GM19043 (cell line): ENCODE measurements at regions not wholly inside any gene's neighbourhood (a gene's known extent, or its start where the extent isn't known, plus 50 kb on each side); places are given as distances from the start of the nearest gene placed in this dataset.

Experiments used
- ATAC-seq: cut with Tn5 transposase; IDR thresholded peaks from one replicate; pipeline ENCODE4 v1.9.1; 2021; ENCODE audit warnings: low read depth; ENCODE audit not compliant: unreplicated experiment

- ATAC-seq: no peak
Observed at GRCh38 chr1:177511036-177511435, 340.3 kb downstream of the BRINP2 start.

GRCh38 chr1:177505905-177506590 lies 335.3 kb downstream of the BRINP2 start:
- ATAC-seq: no peak

DNA sequence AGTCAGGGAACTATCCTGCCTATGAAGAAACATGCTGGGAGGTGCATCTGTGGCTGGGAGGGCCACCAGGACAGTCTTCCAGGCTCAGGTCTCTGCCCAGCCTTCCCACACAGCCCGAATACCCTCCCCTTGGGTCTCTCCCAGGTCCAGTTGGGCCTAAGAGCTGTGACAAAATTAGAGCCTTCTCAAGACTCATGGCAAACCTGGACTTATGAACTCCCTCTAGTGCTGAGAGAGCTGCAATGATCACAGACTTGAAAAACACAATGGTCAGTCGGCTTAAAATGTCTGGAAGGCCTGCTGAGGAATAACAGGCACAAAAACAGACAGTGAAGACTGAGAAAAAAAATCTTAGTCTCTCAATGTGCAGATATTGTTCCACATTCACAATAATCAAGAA lies 325.1 kb downstream of the BRINP2 start:
- ATAC-seq: no peak

GRCh38 chr1:177490786-177491185 lies 320.0 kb downstream of the BRINP2 start:
- no peak for ATAC-seq

- ATAC-seq: no peak
Observed at GRCh38 chr1:177490036-177490639, 319.4 kb downstream of the BRINP2 start.

DNA sequence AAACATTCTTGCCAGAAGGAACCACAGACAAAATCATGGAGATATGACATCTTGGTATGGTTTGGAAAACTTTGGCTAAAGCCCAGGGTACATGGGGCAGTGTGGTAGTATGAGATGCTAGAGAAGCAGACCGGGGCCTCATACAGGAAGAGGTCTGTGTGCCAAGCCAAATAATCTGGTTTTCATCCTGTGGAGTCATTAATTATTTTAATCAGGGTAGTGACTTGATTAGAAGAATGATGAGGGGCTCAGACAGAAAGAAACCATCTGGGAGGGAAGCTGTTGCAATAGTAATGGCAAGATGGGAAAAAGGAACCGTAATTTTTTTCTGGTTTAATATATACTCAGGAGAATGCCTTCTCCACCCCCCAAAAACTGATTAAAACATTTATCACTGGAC lies 318.0 kb downstream of the BRINP2 start:
- no peak for ATAC-seq

DNA sequence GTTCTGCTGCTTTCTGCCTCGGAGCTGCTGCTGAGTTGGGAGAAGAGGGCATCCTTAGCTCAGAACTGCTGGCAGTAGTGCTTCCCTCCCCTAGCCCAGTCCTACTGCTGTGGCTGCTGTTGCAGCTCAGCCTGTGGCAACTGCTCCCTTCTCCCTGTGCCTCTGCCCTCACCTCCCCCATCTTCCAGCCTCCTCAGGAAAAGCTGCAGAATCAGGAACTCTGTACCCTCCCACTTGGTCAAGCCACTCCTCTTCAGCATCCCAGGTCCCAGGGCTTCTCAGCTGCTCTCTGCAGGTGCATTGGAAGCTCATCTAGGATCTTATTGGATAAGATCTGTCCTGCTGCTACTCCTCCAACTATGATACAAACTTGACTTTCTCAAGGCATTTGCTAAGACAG lies 316.7 kb downstream of the BRINP2 start:
- no peak for ATAC-seq

GRCh38 chr1:177480741-177481305 lies 310.1 kb downstream of the BRINP2 start:
- no peak for ATAC-seq

DNA sequence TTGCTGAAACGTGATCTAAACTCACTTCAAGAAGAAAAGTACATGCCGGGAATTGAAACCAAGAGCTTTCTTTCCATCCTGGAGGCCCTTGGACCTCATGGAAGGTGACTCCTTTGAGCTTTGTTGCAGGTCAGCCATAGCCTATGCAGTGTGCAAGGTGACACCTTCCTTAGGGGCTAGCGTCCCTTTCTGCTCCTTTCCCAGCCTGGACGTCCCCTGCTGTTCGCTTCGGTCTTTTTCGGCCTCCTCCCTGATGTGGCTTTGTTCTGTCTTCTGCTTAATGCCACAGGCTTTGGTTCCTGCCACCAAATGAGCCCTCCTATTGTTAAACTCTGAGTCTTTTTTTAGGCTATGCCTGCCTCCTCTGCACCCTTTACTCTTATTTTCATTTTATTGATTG lies 308.8 kb downstream of the BRINP2 start:
- ATAC-seq: no peak

GRCh38 chr1:177476676-177477075 lies 305.9 kb downstream of the BRINP2 start:
- no peak for ATAC-seq

- ATAC-seq: no peak
Observed at GRCh38 chr1:177472567-177472966, 301.8 kb downstream of the BRINP2 start.

- ATAC-seq: no peak
Observed at GRCh38 chr1:177471244-177471643, 300.5 kb downstream of the BRINP2 start.

GRCh38 chr1:177469519-177469918 lies 298.8 kb downstream of the BRINP2 start:
- ATAC-seq: no peak

DNA sequence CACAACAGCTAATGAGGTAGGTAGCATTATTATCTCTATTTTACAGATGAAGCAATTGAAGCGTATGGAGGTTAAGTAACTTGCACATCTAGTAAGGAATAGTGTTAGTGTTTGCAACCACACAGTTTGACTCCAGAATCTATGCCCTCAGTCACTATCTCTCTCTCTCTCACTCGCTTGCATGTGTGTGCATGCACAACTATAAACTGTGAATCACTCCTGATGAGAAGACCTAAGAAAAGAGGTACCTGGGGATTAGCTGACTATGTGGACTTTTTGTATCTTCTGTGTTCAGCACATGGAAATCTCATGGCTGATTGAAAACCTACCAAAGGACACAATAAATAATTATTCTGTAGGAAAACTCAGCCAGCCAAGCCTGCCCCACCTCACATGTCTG lies 295.5 kb downstream of the BRINP2 start:
- no peak for ATAC-seq

DNA sequence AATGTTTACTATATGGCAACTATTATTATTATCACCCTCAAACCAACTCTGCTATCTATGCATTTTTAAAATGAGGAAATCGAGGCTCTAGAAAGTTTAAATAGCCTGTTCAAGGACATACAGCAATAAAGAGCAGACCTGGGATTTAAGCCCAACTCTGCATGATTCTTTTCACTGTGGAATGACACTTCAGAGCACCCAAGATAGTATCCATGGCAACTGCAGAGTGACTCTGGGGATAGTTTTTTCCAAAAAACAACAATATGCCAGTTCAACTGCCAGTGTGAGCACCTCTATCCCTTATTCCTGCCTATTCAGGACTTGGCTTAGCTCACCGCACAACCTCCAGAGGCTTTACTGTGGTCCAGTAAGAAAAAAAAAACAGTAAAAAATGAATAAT lies 293.9 kb downstream of the BRINP2 start:
- no peak for ATAC-seq

DNA sequence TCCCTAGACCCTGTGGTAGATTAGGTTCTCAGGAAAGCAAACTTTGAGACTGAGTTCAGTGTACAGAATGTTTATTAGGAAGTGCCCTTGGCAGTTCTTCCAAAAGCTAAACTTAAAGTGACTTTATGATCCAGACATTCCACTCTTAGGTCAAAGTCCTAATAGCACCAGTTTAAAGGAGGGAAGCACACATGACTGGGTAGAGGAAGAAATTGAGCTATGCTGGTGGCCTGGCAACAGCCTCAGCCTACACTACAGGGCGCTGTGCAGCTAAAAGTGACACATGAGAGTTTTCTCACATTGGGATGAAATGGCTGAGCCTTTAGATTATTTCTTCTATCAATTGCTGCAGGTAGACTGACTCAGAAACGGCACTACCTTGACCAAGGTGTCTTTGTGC lies 280.4 kb downstream of the BRINP2 start:
- no peak for ATAC-seq

GRCh38 chr1:177448652-177449357 lies 278.0 kb downstream of the BRINP2 start:
- no peak for ATAC-seq

DNA sequence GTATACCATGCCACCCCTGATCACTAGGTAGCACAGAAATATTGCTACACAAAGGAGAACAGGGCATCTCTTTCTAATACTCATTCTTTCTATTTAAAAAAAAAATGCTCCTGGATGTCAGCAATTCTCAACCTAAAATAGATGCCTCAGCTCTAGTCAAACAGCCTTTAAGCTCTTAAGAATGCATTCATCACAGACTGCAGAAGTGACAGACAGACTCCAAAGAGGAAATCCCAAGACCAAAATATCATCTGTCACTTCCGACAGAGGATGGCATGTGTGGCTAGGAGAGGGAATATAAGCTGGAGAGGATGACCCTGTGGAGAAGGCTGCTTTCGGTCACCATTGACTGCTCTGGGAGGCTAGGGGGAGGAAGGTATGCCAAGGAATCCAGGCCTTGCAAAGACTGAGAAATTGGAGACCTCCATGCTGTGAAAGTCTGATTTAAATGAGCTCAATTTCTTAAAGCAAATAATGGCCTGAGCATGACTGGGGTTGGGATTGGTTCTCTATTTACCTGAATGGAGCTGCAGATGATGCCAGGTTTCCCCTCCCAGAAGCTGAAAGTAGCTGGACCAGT lies 277.4 kb downstream of the BRINP2 start:
- no peak for ATAC-seq

GRCh38 chr1:177444997-177445746 lies 274.4 kb downstream of the BRINP2 start:
- ATAC-seq: no peak

DNA sequence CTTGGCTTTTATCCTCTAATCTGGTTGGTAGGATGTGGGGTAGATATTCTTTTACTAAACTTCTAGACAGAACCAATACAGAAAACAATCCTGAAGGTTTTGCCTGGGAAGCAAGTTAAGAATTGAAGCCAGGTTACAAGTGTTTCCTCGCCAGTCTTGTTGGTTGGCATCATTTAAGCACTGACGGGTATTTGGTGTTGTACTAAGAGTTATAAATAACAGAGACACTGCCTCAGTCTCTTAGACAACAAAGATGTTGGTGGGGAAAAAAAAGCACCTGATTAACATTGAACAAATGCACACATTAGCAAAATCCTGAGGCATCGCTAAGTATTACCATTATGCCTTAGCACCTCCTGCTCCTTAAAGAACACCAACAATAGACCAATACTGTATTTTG lies 272.2 kb downstream of the BRINP2 start:
- no peak for ATAC-seq

- ATAC-seq: no peak
Observed at GRCh38 chr1:177442584-177442983, 271.8 kb downstream of the BRINP2 start.
